Activated T-helper 1 cell treated with anti-CD3 and anti-CD28 coated beads, Interleukin-2, amount 50 U/mL, for 16 hours (primary cell): ENCODE measurements at regions not wholly inside any gene's neighbourhood (a gene's known extent, or its start where the extent isn't known, plus 50 kb on each side); places are given as distances from the start of the nearest gene placed in this dataset.

Experiments
- DNase-seq, 2 donors: peaks; one replicate each; pipeline ENCODE4 v3.0.0-alpha.2; 2020; ENCODE audit warnings: low read depth in 1 of 2, low spot score in 1 of 2

GRCh38 chr13:75135325-75135825 lies 346.6 kb downstream of the TBC1D4 start:
- no peak for DNase-seq

- no peak for DNase-seq
Observed at GRCh38 chr13:75132701-75133695, 349.0 kb downstream of the TBC1D4 start.

GRCh38 chr13:75129331-75129730 lies 352.6 kb downstream of the TBC1D4 start:
- DNase-seq: no peak

GRCh38 chr13:75124415-75124814 lies 357.6 kb downstream of the TBC1D4 start:
- DNase-seq: no peak

- DNase-seq: no peak
Observed at GRCh38 chr13:75123428-75123827, 358.5 kb downstream of the TBC1D4 start.

- no peak for DNase-seq
Observed at GRCh38 chr13:75120085-75120484, 361.9 kb downstream of the TBC1D4 start.

- no peak for DNase-seq
Observed at GRCh38 chr13:75115171-75115570, 366.8 kb downstream of the TBC1D4 start.

GRCh38 chr13:75103976-75104375 lies 378.0 kb downstream of the TBC1D4 start:
- DNase-seq: no peak

GRCh38 chr13:75102001-75102716 lies 379.8 kb downstream of the TBC1D4 start:
- DNase-seq: no peak

GRCh38 chr13:75101348-75101747 lies 380.6 kb downstream of the TBC1D4 start:
- DNase-seq: no peak

GRCh38 chr13:75092143-75092542 lies 389.8 kb downstream of the TBC1D4 start:
- DNase-seq: no peak

- no peak for DNase-seq
Observed at GRCh38 chr13:75091718-75092117, 390.3 kb downstream of the TBC1D4 start.

- no peak for DNase-seq
Observed at GRCh38 chr13:75090872-75091615, 390.9 kb downstream of the TBC1D4 start.

- DNase-seq: no peak
Observed at GRCh38 chr13:75088915-75089314, 393.1 kb downstream of the TBC1D4 start.

- DNase-seq: no peak
Observed at GRCh38 chr13:75079226-75079625, 402.7 kb downstream of the TBC1D4 start.

- no peak for DNase-seq
Observed at GRCh38 chr13:75076476-75076875, 405.5 kb downstream of the TBC1D4 start.

- no peak for DNase-seq
Observed at GRCh38 chr13:75073786-75074185, 408.2 kb downstream of the TBC1D4 start.

GRCh38 chr13:75072891-75073290 lies 409.1 kb downstream of the TBC1D4 start:
- no peak for DNase-seq

GRCh38 chr13:75072368-75072767 lies 409.6 kb downstream of the TBC1D4 start:
- DNase-seq: no peak

GRCh38 chr13:75071796-75072195 lies 410.2 kb downstream of the TBC1D4 start:
- DNase-seq: no peak

GRCh38 chr13:75071395-75071794 lies 410.6 kb downstream of the TBC1D4 start:
- no peak for DNase-seq
